Naive thymus-derived CD8-positive, alpha-beta T cell (primary cell): ENCODE measurements at regions not wholly inside any gene's neighbourhood (a gene's known extent, or its start where the extent isn't known, plus 50 kb on each side); places are given as distances from the start of the nearest gene placed in this dataset.

Experiments used
- ATAC-seq, 2 donors: fragments of 150-1000 bp; cut with Tn5 transposase in 1 of 2; sonication (Bioruptor Pico), chemical (Tn5 transposase) in 1 of 2; 1 replicate in 1 of 2; 2 replicates in 1 of 2; pipeline ENCODE4 v1.10.0; 2021; ENCODE audit warnings: mild to moderate bottlenecking in 2 of 2, moderate library complexity in 2 of 2
- POLR2A ChIA-PET: fragments of 350-600 bp; sonication (Branson Sonifier 250); formaldehyde crosslinking; loops from one replicate; lab custom pipeline; 2021; ENCODE audit warnings: antibody characterized with exemption; lab: Charles Lee
- DNase-seq, 10 donors: peaks; one replicate each; pipeline versions ENCODE4 v3.0.0 to v3.0.0-alpha.2; 2020 to 2022
- H3K27ac Mint-ChIP-seq, 10 donors: one replicate each; pipeline ENCODE4 v1.8.0; 2020 to 2022; ENCODE audit warnings: mild to moderate bottlenecking in 10 of 10, mixed read lengths in 10 of 10, moderate library complexity in 4 of 10, inconsistent platforms in 1 of 10
- H3K27me3 Mint-ChIP-seq, 5 donors: one replicate each; pipeline ENCODE4 v1.8.0; 2021 to 2022; ENCODE audit warnings: mixed read lengths in 5 of 5
- H3K36me3 Mint-ChIP-seq, 3 donors: one replicate each; pipeline ENCODE4 v1.8.0; 2020 to 2022; ENCODE audit warnings: mixed read lengths in 3 of 3, mild to moderate bottlenecking in 2 of 3, inconsistent platforms in 1 of 3
- H3K4me1 Mint-ChIP-seq, 4 donors: one replicate each; pipeline ENCODE4 v1.8.0; 2021 to 2022; ENCODE audit warnings: mixed read lengths in 4 of 4
- H3K4me3 Mint-ChIP-seq, 10 donors: one replicate each; pipeline ENCODE4 v1.8.0; 2020 to 2022; ENCODE audit warnings: mild to moderate bottlenecking in 10 of 10, mixed read lengths in 10 of 10, moderate library complexity in 6 of 10, inconsistent platforms in 1 of 10
- H3K9me3 Mint-ChIP-seq, 9 donors: one replicate each; pipeline ENCODE4 v1.8.0; 2020 to 2022; ENCODE audit warnings: mixed read lengths in 9 of 9, mild to moderate bottlenecking in 3 of 9, inconsistent platforms in 1 of 9, moderate library complexity in 1 of 9

- no peaks in the 10 kb centered on the region for H3K27me3 Mint-ChIP-seq
- H3K27ac Mint-ChIP-seq, result no peak overlapping the region
- DNase-seq, result no peak
- ATAC-seq, result no peak
- no peaks in the 10 kb centered on the region for H3K4me1 Mint-ChIP-seq
- POLR2A ChIA-PET, result no interaction called here
- H3K36me3 Mint-ChIP-seq, result no peaks in the 10 kb centered on the region
- H3K4me3 Mint-ChIP-seq, result no peak overlapping the region
- peaks cover 0 to 8% (median 0%) of the 10 kb centered on the region in 9 donors for H3K9me3 Mint-ChIP-seq
These were observed 813.1 kb upstream of the CCDC179 start for GRCh38 chr11:23673366-23673765.

- H3K4me1 Mint-ChIP-seq, result no peaks in the 10 kb centered on the region
- H3K9me3 Mint-ChIP-seq, result peaks cover 0 to 6% (median 0%) of the 10 kb centered on the region in 9 donors
- H3K4me3 Mint-ChIP-seq, result no peak overlapping the region
- ATAC-seq (no peak), DNase-seq (no peak)
- POLR2A ChIA-PET, result no interaction called here
- no peaks in the 10 kb centered on the region for H3K36me3 Mint-ChIP-seq
- H3K27me3 Mint-ChIP-seq, result no peaks in the 10 kb centered on the region
- no peak overlapping the region for H3K27ac Mint-ChIP-seq
These were observed 814.6 kb upstream of the CCDC179 start for GRCh38 chr11:23674866-23675265.

- H3K36me3 Mint-ChIP-seq, result no peaks in the 10 kb centered on the region
- peak overlapping the region in 1 of 10 donors; percentile 40 for H3K27ac Mint-ChIP-seq
- peaks cover 0 to 1% (median 0%) of the 10 kb centered on the region in 9 donors for H3K9me3 Mint-ChIP-seq
- ATAC-seq (no peak), DNase-seq (no peak)
- POLR2A ChIA-PET, result no interaction called here
- H3K4me1 Mint-ChIP-seq, result no peaks in the 10 kb centered on the region
- H3K27me3 Mint-ChIP-seq, result no peaks in the 10 kb centered on the region
- H3K4me3 Mint-ChIP-seq, result no peak overlapping the region
These were observed 817.8 kb upstream of the LUZP2 start for GRCh38 chr11:23679041-23679440.

DNA sequence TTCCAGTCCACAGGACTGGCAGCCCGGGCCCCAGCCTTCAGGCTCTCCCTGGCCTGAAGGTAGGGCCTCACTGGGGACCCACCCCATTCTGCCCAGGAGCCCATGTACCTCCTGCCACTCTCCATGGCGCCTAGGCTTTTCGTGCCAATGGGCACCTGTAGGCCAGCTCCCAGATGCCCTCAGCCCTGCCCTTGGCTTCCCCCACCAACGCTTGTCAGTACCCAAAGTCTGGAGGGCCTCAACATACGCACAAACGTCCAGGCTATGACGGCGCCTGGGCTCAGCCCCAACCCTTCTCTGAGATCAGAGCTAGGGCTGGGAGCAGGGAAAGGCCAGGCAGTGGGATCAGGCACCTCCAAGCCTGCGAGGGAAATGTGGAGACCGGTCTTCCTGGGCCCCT lies 816.9 kb upstream of the LUZP2 start:
- H3K4me3 Mint-ChIP-seq, result no peak overlapping the region
- ATAC-seq (no peak), DNase-seq (no peak)
- POLR2A ChIA-PET, result no interaction called here
- no peaks in the 10 kb centered on the region for H3K27me3 Mint-ChIP-seq
- peaks cover 0 to 1% (median 0%) of the 10 kb centered on the region in 4 donors for H3K4me1 Mint-ChIP-seq
- H3K27ac Mint-ChIP-seq, result no peak overlapping the region
- no peaks in the 10 kb centered on the region for H3K36me3 Mint-ChIP-seq
- H3K9me3 Mint-ChIP-seq, result peaks cover 0 to 10% (median 0%) of the 10 kb centered on the region in 9 donors

DNA sequence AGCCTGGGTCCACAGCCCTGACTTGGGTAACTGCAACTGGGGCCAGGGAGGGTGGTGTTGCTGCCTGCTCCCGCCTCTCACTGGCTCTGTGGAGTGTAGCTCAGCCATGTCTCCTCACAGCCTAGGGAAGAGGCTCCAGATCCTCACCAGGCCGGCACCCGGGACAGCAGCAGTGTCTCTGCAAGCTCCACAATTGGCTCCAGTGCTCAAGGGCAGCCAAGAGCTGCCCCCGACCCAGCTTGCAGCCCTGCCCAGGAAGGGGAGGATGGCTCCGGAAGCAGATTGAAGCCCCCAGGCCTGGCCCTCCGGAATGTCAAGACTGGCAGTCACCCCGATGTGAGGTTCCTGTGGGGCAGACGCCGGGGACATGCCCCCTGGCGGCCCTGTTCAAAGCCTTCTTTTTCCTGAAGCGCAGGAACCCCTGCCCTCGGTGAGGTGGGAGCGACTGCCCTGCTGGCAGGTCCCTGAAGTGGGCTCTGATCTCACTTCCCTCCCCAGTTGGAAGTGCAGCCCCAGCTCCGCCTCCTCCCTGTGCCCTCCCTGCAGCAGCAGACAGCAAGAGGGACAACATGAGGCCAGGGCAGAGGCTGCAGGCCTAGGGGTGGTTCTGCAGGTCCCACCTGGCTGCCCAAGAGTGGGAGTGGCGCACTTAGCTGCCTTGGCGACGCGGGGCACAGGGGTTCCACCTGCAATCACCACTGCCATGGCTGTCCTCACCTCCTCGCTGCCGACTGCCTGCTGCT lies 816.2 kb upstream of the LUZP2 start:
- Mint-ChIP-seq H3K4me1 (peaks cover 0 to 5% (median 0%) of the 10 kb centered on the region in 4 donors), H3K9me3 (peaks cover 0 to 10% (median 0%) of the 10 kb centered on the region in 9 donors), H3K27me3 (no peaks in the 10 kb centered on the region), H3K36me3 (no peaks in the 10 kb centered on the region), H3K4me3 (no peak overlapping the region), H3K27ac (no peak overlapping the region)
- POLR2A ChIA-PET, result no interaction called here
- DNase-seq (peak in 2 of 10 donors; percentile 5 to 52), ATAC-seq (no peak)

- POLR2A ChIA-PET, result no interaction called here
- no peak for ATAC-seq
- H3K27me3 Mint-ChIP-seq, result no peaks in the 10 kb centered on the region
- peaks cover 0 to 20% (median 0%) of the 10 kb centered on the region in 9 donors for H3K9me3 Mint-ChIP-seq
- H3K36me3 Mint-ChIP-seq, result no peaks in the 10 kb centered on the region
- peaks cover 0 to 8% (median 0%) of the 10 kb centered on the region in 4 donors for H3K4me1 Mint-ChIP-seq
- H3K4me3 Mint-ChIP-seq, result no peak overlapping the region
- no peak for DNase-seq
- H3K27ac Mint-ChIP-seq, result no peak overlapping the region
These were observed 812.2 kb upstream of the LUZP2 start for GRCh38 chr11:23684701-23685100.

DNA sequence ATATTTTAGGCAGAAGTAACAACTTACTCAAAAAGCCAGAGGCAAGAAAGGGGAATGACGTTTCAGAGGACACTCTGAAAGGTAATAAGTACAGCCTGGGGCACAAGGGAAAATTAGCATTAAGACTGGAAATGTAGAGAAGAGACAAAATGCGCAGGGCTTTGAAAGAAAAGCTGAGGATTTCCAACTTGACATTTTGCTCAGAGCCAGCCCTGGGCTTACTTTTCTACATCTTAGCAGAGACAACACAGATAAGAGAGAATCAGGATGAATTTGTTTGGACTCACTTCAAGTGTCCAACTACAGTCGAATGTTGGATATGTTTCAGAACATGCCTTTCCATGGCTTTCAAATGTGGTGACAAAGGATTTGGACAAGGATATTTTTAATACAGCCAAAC lies 808.9 kb upstream of the LUZP2 start:
- ATAC-seq (no peak), DNase-seq (no peak)
- Mint-ChIP-seq H3K4me1 (peaks cover 0 to 8% (median 0%) of the 10 kb centered on the region in 4 donors), H3K27ac (no peak overlapping the region), H3K27me3 (no peaks in the 10 kb centered on the region), H3K4me3 (no peak overlapping the region), H3K9me3 (peaks cover 0 to 20% (median 0%) of the 10 kb centered on the region in 9 donors), H3K36me3 (no peaks in the 10 kb centered on the region)
- POLR2A ChIA-PET, result no interaction called here

DNA sequence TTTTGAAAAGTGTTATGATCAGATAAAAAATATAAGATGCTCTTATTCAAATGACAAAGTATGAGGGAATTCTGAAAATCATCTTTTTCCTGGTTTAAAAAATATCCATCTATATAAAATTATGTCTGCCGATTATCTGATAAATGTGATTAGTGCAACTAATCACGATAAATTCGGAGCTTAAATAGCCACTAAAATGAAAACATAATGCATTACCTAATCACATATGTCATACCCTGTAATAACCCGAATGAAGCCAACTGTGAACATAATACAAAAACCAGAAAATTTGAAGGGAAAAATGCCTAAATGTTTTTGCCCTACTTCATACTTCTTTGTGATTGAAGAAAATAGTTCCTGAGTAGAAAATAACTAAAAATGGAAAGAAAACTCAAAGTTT lies 808.4 kb upstream of the LUZP2 start:
- POLR2A ChIA-PET, result no interaction called here
- Mint-ChIP-seq H3K9me3 (peaks cover 0 to 20% (median 0%) of the 10 kb centered on the region in 9 donors), H3K36me3 (no peaks in the 10 kb centered on the region), H3K27me3 (no peaks in the 10 kb centered on the region), H3K27ac (no peak overlapping the region), H3K4me1 (peaks cover 0 to 8% (median 0%) of the 10 kb centered on the region in 4 donors), H3K4me3 (no peak overlapping the region)
- no peak for DNase-seq
- ATAC-seq, result no peak

DNA sequence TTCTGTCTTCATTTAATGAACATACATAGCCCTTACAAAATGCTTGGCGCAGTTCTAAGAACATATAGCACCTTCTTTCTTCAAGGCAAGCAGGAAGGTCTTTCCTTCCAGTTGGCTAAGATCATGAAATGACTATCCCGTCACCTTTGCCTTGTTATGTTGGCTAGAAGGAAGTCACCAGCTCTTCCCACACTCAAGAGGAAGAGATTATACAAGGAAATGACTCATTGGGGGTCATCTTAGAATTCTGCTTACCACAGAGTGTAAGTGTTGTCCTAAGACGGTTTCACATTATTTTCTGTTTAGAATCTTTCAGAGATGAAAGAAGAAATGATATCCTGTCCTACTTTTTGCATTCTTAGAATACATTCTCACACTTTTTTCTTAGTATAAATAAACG lies 808.0 kb upstream of the LUZP2 start:
- DNase-seq (no peak), ATAC-seq (no peak)
- H3K9me3 Mint-ChIP-seq, result peaks cover 0 to 20% (median 0%) of the 10 kb centered on the region in 9 donors
- H3K36me3 Mint-ChIP-seq, result no peaks in the 10 kb centered on the region
- no peaks in the 10 kb centered on the region for H3K27me3 Mint-ChIP-seq
- H3K27ac Mint-ChIP-seq, result no peak overlapping the region
- peaks cover 0 to 8% (median 0%) of the 10 kb centered on the region in 4 donors for H3K4me1 Mint-ChIP-seq
- POLR2A ChIA-PET, result no interaction called here
- no peak overlapping the region for H3K4me3 Mint-ChIP-seq

DNA sequence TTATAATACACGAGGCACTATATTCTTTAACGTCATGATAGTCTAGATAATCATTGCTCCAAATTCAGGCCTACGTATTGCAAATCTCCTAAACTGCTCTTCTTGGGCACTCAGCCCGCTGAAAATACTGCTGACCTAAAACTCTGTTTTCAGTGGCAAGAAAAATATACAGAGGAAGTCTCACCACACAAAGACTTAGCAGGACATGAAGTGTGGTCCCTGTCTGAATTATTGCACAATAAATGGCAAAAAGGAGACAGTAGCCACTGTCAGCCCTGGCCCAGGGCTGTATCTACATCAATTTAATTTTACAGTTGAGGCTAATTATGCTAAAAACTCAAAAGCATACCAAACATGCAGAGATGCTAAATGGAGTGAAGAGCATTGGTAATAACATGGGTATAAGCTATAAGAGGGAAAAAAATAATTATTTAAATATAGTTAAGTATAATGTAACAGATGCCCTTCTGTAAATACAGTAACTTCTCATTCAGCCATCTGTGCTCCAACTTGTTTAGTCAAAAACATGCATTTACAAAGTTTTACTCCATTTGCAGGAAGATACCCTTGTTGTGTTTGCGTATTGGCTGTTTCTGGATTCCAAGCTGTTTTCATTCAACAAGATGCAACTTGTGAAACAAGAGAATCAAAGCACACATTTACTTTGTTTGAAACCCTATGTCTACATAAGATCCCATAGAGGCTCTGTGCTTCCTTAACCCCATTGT lies 800.0 kb upstream of the LUZP2 start:
- POLR2A ChIA-PET, result no interaction called here
- Mint-ChIP-seq H3K36me3 (no peaks in the 10 kb centered on the region), H3K4me3 (no peak overlapping the region)

GRCh38 chr11:23704183-23704582 lies 792.7 kb upstream of the LUZP2 start:
- no peak for ATAC-seq

More for the DNA sequence above, 800.0 kb upstream of the LUZP2 start:
- peaks cover 0 to 14% (median 0%) of the 10 kb centered on the region in 9 donors for H3K9me3 Mint-ChIP-seq
- no peaks in the 10 kb centered on the region for H3K27me3 Mint-ChIP-seq
- H3K4me1 Mint-ChIP-seq, result peaks cover 0 to 3% (median 0%) of the 10 kb centered on the region in 4 donors
- ATAC-seq (no peak), DNase-seq (no peak)
- no peak overlapping the region for H3K27ac Mint-ChIP-seq

GRCh38 chr11:23711981-23712380 lies 784.9 kb upstream of the LUZP2 start:
- Mint-ChIP-seq H3K27ac (no peak overlapping the region), H3K9me3 (peaks cover 4 to 24% (median 10%) of the 10 kb centered on the region in 9 donors), H3K4me3 (no peak overlapping the region), H3K27me3 (peaks cover 0 to 2% (median 0%) of the 10 kb centered on the region in 5 donors), H3K4me1 (no peaks in the 10 kb centered on the region), H3K36me3 (no peaks in the 10 kb centered on the region)
- DNase-seq (no peak), ATAC-seq (no peak)
- POLR2A ChIA-PET, result no interaction called here

More at GRCh38 chr11:23704183-23704582, 792.7 kb upstream of the LUZP2 start:
- Mint-ChIP-seq H3K27ac (no peak overlapping the region), H3K9me3 (peaks cover 0 to 16% (median 6%) of the 10 kb centered on the region in 9 donors), H3K4me3 (no peak overlapping the region), H3K4me1 (no peaks in the 10 kb centered on the region), H3K36me3 (no peaks in the 10 kb centered on the region), H3K27me3 (peaks cover 0 to 2% (median 0%) of the 10 kb centered on the region in 5 donors)
- no peak for DNase-seq
- POLR2A ChIA-PET, result no interaction called here

DNA sequence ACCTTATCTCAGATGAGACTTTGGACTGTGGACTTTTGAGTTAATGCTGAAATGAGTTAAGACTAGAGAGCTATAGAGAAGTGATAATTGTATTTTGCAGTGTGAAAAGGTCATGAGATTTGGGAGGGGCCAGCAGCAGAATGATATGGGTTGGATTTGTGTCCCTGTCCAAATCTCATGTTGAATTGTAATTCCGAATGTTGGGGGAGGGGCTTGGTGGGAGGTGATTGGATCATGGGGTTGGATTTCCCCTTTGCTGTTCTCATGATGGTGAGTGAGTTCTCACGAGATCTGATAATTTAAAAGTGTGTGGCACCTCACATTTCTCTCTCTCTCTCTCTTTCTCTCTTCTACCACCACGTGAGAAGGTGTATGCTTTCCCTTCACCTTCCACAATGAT lies 777.8 kb upstream of the LUZP2 start:
- no peak for ATAC-seq
- POLR2A ChIA-PET, result no interaction called here
- Mint-ChIP-seq H3K27ac (no peak overlapping the region), H3K4me3 (no peak overlapping the region), H3K36me3 (no peaks in the 10 kb centered on the region), H3K27me3 (no peaks in the 10 kb centered on the region), H3K4me1 (no peaks in the 10 kb centered on the region), H3K9me3 (peaks cover 0 to 12% (median 5%) of the 10 kb centered on the region in 9 donors)
- no peak for DNase-seq
